ENCODE measurements at regions not wholly inside any gene's neighbourhood (a gene's known extent, or its start where the extent isn't known, plus 50 kb on each side); places are given as distances from the start of the nearest gene placed in this dataset.

DNA sequence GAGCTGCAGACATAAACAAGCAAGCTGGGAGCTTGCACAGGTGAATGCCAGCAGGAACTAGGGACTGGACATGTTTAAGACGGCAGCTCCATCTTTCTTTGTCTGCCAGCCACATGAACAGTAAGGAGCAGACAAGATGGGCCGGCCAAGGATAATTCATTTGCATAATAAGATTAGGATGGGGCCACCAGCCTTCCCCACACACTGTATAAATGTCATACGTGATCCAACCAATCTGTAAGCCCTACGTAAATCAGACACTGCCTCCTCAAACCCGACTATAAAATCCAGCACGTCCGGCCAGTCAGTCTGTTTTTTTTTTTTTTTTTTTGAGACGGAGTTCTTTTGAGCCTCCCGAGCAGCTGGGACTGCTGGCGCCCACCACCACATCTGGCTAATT lies 75.6 kb upstream of the BOD1L1 start (continued):
- TF ChIP-seq ZNF776 (tag by site-specific recombination; IDR thresholded peaks at IDR 0.05; ENCODE audit: borderline replicate concordance), result no peak
- TF ChIP-seq, protein P1, sequence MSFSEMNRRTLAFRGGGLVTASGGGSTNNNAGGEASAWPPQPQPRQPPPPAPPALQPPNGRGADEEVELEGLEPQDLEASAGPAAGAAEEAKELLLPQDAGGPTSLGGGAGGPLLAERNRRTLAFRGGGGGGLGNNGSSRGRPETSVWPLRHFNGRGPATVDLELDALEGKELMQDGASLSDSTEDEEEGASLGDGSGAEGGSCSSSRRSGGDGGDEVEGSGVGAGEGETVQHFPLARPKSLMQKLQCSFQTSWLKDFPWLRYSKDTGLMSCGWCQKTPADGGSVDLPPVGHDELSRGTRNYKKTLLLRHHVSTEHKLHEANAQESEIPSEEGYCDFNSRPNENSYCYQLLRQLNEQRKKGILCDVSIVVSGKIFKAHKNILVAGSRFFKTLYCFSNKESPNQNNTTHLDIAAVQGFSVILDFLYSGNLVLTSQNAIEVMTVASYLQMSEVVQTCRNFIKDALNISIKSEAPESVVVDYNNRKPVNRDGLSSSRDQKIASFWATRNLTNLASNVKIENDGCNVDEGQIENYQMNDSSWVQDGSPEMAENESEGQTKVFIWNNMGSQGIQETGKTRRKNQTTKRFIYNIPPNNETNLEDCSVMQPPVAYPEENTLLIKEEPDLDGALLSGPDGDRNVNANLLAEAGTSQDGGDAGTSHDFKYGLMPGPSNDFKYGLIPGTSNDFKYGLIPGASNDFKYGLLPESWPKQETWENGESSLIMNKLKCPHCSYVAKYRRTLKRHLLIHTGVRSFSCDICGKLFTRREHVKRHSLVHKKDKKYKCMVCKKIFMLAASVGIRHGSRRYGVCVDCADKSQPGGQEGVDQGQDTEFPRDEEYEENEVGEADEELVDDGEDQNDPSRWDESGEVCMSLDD (tag by site-specific recombination; IDR thresholded peaks at IDR 0.05), result no peak

- no peaks in the 10 kb centered on the region for H3K36me3 ChIP-seq (ENCODE audit: control insufficient read depth in 2 of 2, insufficient read depth in 1 of 2, low read length in 2 of 2)
- H3K4me3 ChIP-seq (ENCODE audit: low read depth, low read length), result no peak overlapping the region
- H3K9me3 ChIP-seq (ENCODE audit: control insufficient read depth, insufficient read depth, low read depth, low read length), result no peaks in the 10 kb centered on the region
- TF ChIP-seq ZNF366 (tag by site-specific recombination; conservative IDR thresholded peaks at IDR 0.05), result no peak
- no peak for TF ChIP-seq ZNF501 (tag by site-specific recombination; IDR thresholded peaks at IDR 0.05)
- no peak for TF ChIP-seq ZNF660 (tag by site-specific recombination; IDR thresholded peaks at IDR 0.05)
- TF ChIP-seq GLI2 (tag by site-specific recombination; IDR thresholded peaks at IDR 0.05; ENCODE audit: borderline replicate concordance, low read depth), result no peak
- TF ChIP-seq KLF9 (tag by site-specific recombination; IDR thresholded peaks at IDR 0.05; ENCODE audit: low read depth), result no peak
- TF ChIP-seq ZNF555 (tag by site-specific recombination; conservative IDR thresholded peaks at IDR 0.05), result no peak
- TF ChIP-seq ZNF426 (tag by site-specific recombination; IDR thresholded peaks at IDR 0.05), result no peak
- no peak for TF ChIP-seq ZNF560 (tag by site-specific recombination; IDR thresholded peaks at IDR 0.05; ENCODE audit: borderline replicate concordance)
- TF ChIP-seq ZNF114 (tag by site-specific recombination; IDR thresholded peaks at IDR 0.05), result no peak
- no peak for TF ChIP-seq KLF17 (tag by site-specific recombination; IDR thresholded peaks at IDR 0.05)
- TF ChIP-seq, protein P2, sequence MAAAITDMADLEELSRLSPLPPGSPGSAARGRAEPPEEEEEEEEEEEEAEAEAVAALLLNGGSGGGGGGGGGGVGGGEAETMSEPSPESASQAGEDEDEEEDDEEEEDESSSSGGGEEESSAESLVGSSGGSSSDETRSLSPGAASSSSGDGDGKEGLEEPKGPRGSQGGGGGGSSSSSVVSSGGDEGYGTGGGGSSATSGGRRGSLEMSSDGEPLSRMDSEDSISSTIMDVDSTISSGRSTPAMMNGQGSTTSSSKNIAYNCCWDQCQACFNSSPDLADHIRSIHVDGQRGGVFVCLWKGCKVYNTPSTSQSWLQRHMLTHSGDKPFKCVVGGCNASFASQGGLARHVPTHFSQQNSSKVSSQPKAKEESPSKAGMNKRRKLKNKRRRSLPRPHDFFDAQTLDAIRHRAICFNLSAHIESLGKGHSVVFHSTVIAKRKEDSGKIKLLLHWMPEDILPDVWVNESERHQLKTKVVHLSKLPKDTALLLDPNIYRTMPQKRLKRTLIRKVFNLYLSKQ (tag by site-specific recombination; IDR thresholded peaks at IDR 0.05; ENCODE audit: borderline replicate concordance), result no peak
- TF ChIP-seq ZNF398 (tag by site-specific recombination; IDR thresholded peaks at IDR 0.05), result no peak
- TF ChIP-seq ZBTB7A (tag by site-specific recombination; IDR thresholded peaks at IDR 0.05; ENCODE audit: low read depth), result no peak
- no peak overlapping the region for H3K27ac ChIP-seq (ENCODE audit: extremely low read depth, low read depth, low read length)
- ChIA-PET POLR2A (no interaction called here), CTCF (interaction anchor here (1.1 kb wide), 1 partner anchor 50 kb away, joined by 3 read pairs; no protein-coding TSS in a partner anchor)
- H3K4me1 ChIP-seq (ENCODE audit: control insufficient read depth, insufficient read depth, low read length), result no peaks in the 10 kb centered on the region
Observed at GRCh38 chr4:13704035-13704434, 76.5 kb upstream of the BOD1L1 start.

- H3K4me1 ChIP-seq (ENCODE audit: control insufficient read depth, insufficient read depth, low read length), result no peaks in the 10 kb centered on the region
- no peaks in the 10 kb centered on the region for H3K36me3 ChIP-seq (ENCODE audit: control insufficient read depth in 2 of 2, insufficient read depth in 1 of 2, low read length in 2 of 2)
- no peaks in the 10 kb centered on the region for H3K9me3 ChIP-seq (ENCODE audit: control insufficient read depth, insufficient read depth, low read depth, low read length)
- H3K4me3 ChIP-seq (ENCODE audit: low read depth, low read length), result no peak overlapping the region
- H3K27ac ChIP-seq (ENCODE audit: extremely low read depth, low read depth, low read length), result no peak overlapping the region
- TF ChIP-seq ZNF701 (tag by site-specific recombination; IDR thresholded peaks at IDR 0.05), result no peak
- no peak for TF ChIP-seq REPIN1 (tag by site-specific recombination; IDR thresholded peaks at IDR 0.05; ENCODE audit: low read depth)
- no peak for TF ChIP-seq ZNF114 (tag by site-specific recombination; IDR thresholded peaks at IDR 0.05)
- TF ChIP-seq ZNF48 (tag by site-specific recombination; IDR thresholded peaks at IDR 0.05), result no peak
- POLR2A ChIA-PET, result no interaction called here
- CTCF ChIA-PET, result no interaction called here
Observed at GRCh38 chr4:13704761-13705160, 77.2 kb upstream of the BOD1L1 start.

Measured in HEK293 (cell line).